ENCODE measurements at regions not wholly inside any gene's neighbourhood (a gene's known extent, or its start where the extent isn't known, plus 50 kb on each side); places are given as distances from the start of the nearest gene placed in this dataset.

DNA sequence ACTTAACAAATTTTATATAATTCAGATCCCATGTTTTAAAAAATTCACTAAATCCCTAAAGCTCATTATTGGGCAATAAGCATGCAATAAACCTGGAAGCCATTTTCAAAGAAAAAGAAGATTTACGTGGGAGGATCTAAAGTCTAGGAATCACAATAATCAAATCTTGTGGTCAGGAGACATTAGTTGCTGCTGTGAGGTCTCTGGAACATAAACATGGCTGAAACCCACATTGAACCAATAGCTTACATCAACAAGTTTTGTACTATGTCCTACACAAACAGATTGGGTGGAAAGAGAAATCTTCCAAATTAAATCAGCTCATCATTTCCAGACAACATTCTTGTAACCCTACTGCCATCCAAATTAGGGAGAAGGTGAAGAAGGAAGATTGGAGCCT, 121.9 kb upstream of the EPHA3 start (continued):
- TF ChIP-seq, protein P1, sequence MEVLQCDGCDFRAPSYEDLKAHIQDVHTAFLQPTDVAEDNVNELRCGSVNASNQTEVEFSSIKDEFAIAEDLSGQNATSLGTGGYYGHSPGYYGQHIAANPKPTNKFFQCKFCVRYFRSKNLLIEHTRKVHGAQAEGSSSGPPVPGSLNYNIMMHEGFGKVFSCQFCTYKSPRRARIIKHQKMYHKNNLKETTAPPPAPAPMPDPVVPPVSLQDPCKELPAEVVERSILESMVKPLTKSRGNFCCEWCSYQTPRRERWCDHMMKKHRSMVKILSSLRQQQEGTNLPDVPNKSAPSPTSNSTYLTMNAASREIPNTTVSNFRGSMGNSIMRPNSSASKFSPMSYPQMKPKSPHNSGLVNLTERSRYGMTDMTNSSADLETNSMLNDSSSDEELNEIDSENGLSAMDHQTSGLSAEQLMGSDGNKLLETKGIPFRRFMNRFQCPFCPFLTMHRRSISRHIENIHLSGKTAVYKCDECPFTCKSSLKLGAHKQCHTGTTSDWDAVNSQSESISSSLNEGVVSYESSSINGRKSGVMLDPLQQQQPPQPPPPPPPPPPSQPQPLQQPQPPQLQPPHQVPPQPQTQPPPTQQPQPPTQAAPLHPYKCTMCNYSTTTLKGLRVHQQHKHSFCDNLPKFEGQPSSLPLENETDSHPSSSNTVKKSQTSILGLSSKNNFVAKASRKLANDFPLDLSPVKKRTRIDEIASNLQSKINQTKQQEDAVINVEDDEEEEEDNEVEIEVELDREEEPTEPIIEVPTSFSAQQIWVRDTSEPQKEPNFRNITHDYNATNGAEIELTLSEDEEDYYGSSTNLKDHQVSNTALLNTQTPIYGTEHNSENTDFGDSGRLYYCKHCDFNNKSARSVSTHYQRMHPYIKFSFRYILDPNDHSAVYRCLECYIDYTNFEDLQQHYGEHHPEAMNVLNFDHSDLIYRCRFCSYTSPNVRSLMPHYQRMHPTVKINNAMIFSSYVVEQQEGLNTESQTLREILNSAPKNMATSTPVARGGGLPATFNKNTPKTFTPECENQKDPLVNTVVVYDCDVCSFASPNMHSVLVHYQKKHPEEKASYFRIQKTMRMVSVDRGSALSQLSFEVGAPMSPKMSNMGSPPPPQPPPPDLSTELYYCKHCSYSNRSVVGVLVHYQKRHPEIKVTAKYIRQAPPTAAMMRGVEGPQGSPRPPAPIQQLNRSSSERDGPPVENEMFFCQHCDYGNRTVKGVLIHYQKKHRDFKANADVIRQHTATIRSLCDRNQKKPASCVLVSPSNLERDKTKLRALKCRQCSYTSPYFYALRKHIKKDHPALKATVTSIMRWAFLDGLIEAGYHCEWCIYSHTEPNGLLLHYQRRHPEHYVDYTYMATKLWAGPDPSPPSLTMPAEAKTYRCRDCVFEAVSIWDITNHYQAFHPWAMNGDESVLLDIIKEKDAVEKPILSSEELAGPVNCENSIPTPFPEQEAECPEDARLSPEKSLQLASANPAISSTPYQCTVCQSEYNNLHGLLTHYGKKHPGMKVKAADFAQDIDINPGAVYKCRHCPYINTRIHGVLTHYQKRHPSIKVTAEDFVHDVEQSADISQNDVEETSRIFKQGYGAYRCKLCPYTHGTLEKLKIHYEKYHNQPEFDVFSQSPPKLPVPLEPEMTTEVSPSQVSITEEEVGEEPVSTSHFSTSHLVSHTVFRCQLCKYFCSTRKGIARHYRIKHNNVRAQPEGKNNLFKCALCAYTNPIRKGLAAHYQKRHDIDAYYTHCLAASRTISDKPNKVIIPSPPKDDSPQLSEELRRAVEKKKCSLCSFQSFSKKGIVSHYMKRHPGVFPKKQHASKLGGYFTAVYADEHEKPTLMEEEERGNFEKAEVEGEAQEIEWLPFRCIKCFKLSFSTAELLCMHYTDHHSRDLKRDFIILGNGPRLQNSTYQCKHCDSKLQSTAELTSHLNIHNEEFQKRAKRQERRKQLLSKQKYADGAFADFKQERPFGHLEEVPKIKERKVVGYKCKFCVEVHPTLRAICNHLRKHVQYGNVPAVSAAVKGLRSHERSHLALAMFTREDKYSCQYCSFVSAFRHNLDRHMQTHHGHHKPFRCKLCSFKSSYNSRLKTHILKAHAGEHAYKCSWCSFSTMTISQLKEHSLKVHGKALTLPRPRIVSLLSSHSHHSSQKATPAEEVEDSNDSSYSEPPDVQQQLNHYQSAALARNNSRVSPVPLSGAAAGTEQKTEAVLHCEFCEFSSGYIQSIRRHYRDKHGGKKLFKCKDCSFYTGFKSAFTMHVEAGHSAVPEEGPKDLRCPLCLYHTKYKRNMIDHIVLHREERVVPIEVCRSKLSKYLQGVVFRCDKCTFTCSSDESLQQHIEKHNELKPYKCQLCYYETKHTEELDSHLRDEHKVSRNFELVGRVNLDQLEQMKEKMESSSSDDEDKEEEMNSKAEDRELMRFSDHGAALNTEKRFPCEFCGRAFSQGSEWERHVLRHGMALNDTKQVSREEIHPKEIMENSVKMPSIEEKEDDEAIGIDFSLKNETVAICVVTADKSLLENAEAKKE (CRISPR knock-in tag; IDR thresholded peaks at IDR 0.05), result no peak

DNA sequence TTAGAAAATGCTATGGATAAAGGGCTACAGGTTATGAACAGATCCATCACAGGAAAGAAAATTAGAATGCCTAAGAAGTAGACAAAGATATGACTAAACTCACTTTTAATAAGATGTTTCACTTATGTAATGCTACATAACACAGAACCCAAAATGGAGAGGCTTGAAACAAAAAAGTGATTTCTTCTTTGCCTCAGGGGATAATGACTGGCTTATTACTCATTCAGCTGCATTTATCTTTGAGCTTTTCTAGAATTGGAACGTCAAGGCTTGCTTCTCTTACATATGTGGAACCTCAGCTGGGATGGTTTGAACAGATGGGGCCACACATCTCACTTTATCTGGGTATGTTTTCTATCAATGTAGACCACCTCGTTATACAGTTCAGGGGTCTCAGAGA, 120.6 kb upstream of the EPHA3 start:
- TF ChIP-seq EZH2 (IDR thresholded peaks at IDR 0.05; ENCODE audit: low read depth, unreplicated experiment) (no peak), STAT1 (IDR thresholded peaks at IDR 0.05; ENCODE audit: unreplicated experiment) (no peak), POLR2AphosphoS5 (IDR thresholded peaks at IDR 0.05; ENCODE audit: low read depth) (no peak)
- TF ChIP-seq, protein P2, sequence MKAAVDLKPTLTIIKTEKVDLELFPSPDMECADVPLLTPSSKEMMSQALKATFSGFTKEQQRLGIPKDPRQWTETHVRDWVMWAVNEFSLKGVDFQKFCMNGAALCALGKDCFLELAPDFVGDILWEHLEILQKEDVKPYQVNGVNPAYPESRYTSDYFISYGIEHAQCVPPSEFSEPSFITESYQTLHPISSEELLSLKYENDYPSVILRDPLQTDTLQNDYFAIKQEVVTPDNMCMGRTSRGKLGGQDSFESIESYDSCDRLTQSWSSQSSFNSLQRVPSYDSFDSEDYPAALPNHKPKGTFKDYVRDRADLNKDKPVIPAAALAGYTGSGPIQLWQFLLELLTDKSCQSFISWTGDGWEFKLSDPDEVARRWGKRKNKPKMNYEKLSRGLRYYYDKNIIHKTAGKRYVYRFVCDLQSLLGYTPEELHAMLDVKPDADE (IDR thresholded peaks at IDR 0.05), result no peak
- no peaks in the 10 kb centered on the region for H3K27me3 Mint-ChIP-seq (ENCODE audit: insufficient read depth, low read depth, poor library complexity)
- no peaks in the 10 kb centered on the region for H4K20me1 ChIP-seq (replicated peaks; ENCODE audit: insufficient read depth)
- H3K79me2 ChIP-seq (replicated peaks; ENCODE audit: insufficient read depth), result no peaks in the 10 kb centered on the region
- H3K27me3 ChIP-seq (ENCODE audit: insufficient read depth), result no peaks in the 10 kb centered on the region
- peaks cover 6% of the 10 kb centered on the region; the same call in 1 of the 2 replicates for H3K9me2 ChIP-seq (ENCODE audit: insufficient read depth)
- DNase-seq (ENCODE audit: low spot score) (no peak), ATAC-seq (no peak)
- no peak overlapping the region for H2AFZ ChIP-seq
- H3K4me3 ChIP-seq, result no peak overlapping the region
- H3K27ac Mint-ChIP-seq, result no peak overlapping the region
- no peaks in the 10 kb centered on the region for H3K9me3 Mint-ChIP-seq
- no peaks in the 10 kb centered on the region for H3K36me3 ChIP-seq (ENCODE audit: insufficient read depth)
- no peaks in the 10 kb centered on the region for H3K4me1 ChIP-seq (ENCODE audit: insufficient read depth)
- no peaks in the 10 kb centered on the region for H3K4me1 Mint-ChIP-seq
- no peak overlapping the region for H3K4me3 Mint-ChIP-seq
- H3K4me2 ChIP-seq, result no peak overlapping the region
- no peak overlapping the region for H3K27ac ChIP-seq (ENCODE audit: low read depth)
- no peaks in the 10 kb centered on the region for H3K36me3 Mint-ChIP-seq (ENCODE audit: low read depth)
- no peaks in the 10 kb centered on the region for H3F3A ChIP-seq (replicated peaks; ENCODE audit: low read depth)

Data from GM23338 (cell line).